ENCODE measurements at regions not wholly inside any gene's neighbourhood (a gene's known extent, or its start where the extent isn't known, plus 50 kb on each side); places are given as distances from the start of the nearest gene placed in this dataset.

DNA sequence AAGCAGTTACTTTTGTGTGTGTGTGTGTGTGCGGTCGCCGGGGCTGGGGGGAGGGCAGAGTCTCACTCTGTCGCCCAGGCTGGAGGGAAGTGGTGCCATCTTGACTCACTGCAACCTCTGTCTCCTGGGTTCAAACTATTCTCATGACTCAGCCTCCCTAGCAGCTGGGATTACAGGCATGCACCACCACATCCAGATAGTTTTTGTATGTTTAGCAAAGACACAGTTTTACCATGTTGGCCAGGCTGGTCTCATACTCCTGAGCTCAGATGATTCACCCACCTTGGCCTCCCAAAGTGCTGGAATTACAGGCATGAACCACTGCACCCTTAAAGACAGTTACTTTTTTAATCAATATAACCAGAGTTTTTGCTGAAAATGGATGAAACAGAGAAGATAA lies 207.0 kb downstream of the PTPRC start:
- H2AFZ ChIP-seq (ENCODE audit: low read length) = no peak overlapping the region
- POLR2A ChIA-PET = no interaction called here
- TF ChIP-seq, protein P1, sequence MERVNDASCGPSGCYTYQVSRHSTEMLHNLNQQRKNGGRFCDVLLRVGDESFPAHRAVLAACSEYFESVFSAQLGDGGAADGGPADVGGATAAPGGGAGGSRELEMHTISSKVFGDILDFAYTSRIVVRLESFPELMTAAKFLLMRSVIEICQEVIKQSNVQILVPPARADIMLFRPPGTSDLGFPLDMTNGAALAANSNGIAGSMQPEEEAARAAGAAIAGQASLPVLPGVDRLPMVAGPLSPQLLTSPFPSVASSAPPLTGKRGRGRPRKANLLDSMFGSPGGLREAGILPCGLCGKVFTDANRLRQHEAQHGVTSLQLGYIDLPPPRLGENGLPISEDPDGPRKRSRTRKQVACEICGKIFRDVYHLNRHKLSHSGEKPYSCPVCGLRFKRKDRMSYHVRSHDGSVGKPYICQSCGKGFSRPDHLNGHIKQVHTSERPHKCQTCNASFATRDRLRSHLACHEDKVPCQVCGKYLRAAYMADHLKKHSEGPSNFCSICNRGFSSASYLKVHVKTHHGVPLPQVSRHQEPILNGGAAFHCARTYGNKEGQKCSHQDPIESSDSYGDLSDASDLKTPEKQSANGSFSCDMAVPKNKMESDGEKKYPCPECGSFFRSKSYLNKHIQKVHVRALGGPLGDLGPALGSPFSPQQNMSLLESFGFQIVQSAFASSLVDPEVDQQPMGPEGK (CRISPR knock-in tag; IDR thresholded peaks at IDR 0.05) = no peak
- TF ChIP-seq HNRNPUL1 (IDR thresholded peaks at IDR 0.05; ENCODE audit: low read depth, low read length) (no peak), KDM2A (CRISPR knock-in tag; IDR thresholded peaks at IDR 0.05; ENCODE audit: borderline replicate concordance, low read depth) (no peak), DMAP1 (CRISPR knock-in tag; IDR thresholded peaks at IDR 0.05) (no peak)
- TF ChIP-seq, protein P2, sequence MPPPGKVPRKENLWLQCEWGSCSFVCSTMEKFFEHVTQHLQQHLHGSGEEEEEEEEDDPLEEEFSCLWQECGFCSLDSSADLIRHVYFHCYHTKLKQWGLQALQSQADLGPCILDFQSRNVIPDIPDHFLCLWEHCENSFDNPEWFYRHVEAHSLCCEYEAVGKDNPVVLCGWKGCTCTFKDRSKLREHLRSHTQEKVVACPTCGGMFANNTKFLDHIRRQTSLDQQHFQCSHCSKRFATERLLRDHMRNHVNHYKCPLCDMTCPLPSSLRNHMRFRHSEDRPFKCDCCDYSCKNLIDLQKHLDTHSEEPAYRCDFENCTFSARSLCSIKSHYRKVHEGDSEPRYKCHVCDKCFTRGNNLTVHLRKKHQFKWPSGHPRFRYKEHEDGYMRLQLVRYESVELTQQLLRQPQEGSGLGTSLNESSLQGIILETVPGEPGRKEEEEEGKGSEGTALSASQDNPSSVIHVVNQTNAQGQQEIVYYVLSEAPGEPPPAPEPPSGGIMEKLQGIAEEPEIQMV (CRISPR knock-in tag; IDR thresholded peaks at IDR 0.05; ENCODE audit: low read depth) = no peak

DNA sequence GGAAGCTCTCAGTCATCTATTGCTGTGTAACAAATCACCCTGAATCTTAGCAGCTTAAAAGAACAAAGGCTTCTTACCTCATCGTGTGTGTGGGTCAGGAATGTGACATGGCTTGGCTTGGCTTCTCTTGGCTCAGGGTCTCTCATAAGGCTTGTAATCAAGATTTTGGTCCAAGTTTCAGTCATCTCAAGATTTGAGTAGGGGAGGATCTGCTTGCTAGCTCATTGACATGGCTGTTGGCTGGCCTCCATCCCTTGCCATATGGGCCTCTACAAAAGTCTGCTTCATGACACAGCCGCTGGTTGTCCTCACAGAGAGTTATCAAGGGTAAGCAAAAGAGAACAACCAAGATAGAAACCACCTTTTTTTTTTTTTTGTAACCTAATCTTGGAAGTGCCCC lies 207.7 kb downstream of the PTPRC start:
- DNase-seq (ENCODE audit: low spot score) (no peak), ATAC-seq (no peak), FAIRE-seq (no peak)
- H3K27me3 ChIP-seq (ENCODE audit: control insufficient read depth in 1 of 2, insufficient read depth in 2 of 2, low read length in 2 of 2) = no peaks in the 10 kb centered on the region
- 65% methylated on average over 2 of the region's 2 CpGs for WGBS (ENCODE audit: low lambda C conversion rate)
- intact Hi-C loops (cut with micrococcal nuclease; ENCODE audit: unreplicated experiment) = no loop called here
- no peaks in the 10 kb centered on the region for H3K4me1 ChIP-seq (ENCODE audit: insufficient read depth, low read length)
- ChIA-PET POLR2A (no interaction called here), CTCF (ENCODE audit: low intra/inter-chr PET ratio, low total read pairs) (no interaction called here)
- no peaks in the 10 kb centered on the region for H3K79me2 ChIP-seq (ENCODE audit: insufficient read depth, low read length)
- BruUV-seq (replicated peaks) = no TSS peak
- peaks cover 23% of the 10 kb centered on the region for H3K9me3 ChIP-seq (ENCODE audit: low read length)
- no peaks in the 10 kb centered on the region for H4K20me1 ChIP-seq (ENCODE audit: insufficient read depth, low read length)
- no peak for TF ChIP-seq THAP11 (CRISPR knock-in tag; IDR thresholded peaks at IDR 0.05)
- TF ChIP-seq DR1 (CRISPR knock-in tag; IDR thresholded peaks at IDR 0.05) = no peak
- TF ChIP-seq CCAR2 (optimal IDR thresholded peaks at IDR 0.05; ENCODE audit: low read depth, low read length) = no peak
- TF ChIP-seq ZNF660 (CRISPR knock-in tag; IDR thresholded peaks at IDR 0.05; ENCODE audit: borderline replicate concordance, low read depth) = no peak
- TF ChIP-seq ZNF781 (CRISPR knock-in tag; IDR thresholded peaks at IDR 0.05; ENCODE audit: borderline replicate concordance, not compliant biosample characterization) = no peak
- TF ChIP-seq HNF4G (IDR thresholded peaks at IDR 0.05; ENCODE audit: borderline replicate concordance, low read depth, low read length) = no peak
- no peak for TF ChIP-seq HNF4G (CRISPR knock-in tag; IDR thresholded peaks at IDR 0.05; ENCODE audit: borderline replicate concordance, low read depth)
- no peak overlapping the region for H3K27ac ChIP-seq (ENCODE audit: extremely low read length, insufficient read depth, low read length)
- H2AFZ ChIP-seq (ENCODE audit: low read length) = no peak overlapping the region
- no peak overlapping the region for H3K9ac ChIP-seq (ENCODE audit: insufficient read depth, low read depth, low read length)
- no peak overlapping the region for H3K4me2 ChIP-seq (ENCODE audit: low read depth, low read length)
- no peaks in the 10 kb centered on the region for H3K36me3 ChIP-seq (replicated peaks in 1 of 2; ENCODE audit: control insufficient read depth in 1 of 2, insufficient read depth in 2 of 2, low read length in 2 of 2)
- in situ Hi-C loops (cut with HindIII; ENCODE audit: extremely low pct_ligation_motif_present, low pct_unique_long_range_greater_than_20kb) = no loop called here
- no peak overlapping the region for H3K4me3 ChIP-seq (replicated peaks in 1 of 3; ENCODE audit: insufficient read depth in 1 of 3, low read depth in 2 of 3, low read length in 3 of 3)

More for the DNA sequence above, 207.0 kb downstream of the PTPRC start:
- WGBS (ENCODE audit: low lambda C conversion rate) = 78% methylated on average over 4 of the region's 4 CpGs
- Histone ChIP-seq H3K9ac (ENCODE audit: insufficient read depth, low read depth, low read length) (no peak overlapping the region), H4K20me1 (ENCODE audit: insufficient read depth, low read length) (no peaks in the 10 kb centered on the region), H3K4me2 (ENCODE audit: low read depth, low read length) (no peak overlapping the region), H3K27me3 (ENCODE audit: control insufficient read depth in 1 of 2, insufficient read depth in 2 of 2, low read length in 2 of 2) (no peaks in the 10 kb centered on the region), H3K36me3 (replicated peaks in 1 of 2; ENCODE audit: control insufficient read depth in 1 of 2, insufficient read depth in 2 of 2, low read length in 2 of 2) (no peaks in the 10 kb centered on the region), H3K27ac (ENCODE audit: extremely low read length, insufficient read depth, low read length) (no peak overlapping the region), H3K9me3 (ENCODE audit: low read length) (peaks cover 23% of the 10 kb centered on the region), H3K4me1 (ENCODE audit: insufficient read depth, low read length) (no peaks in the 10 kb centered on the region), H3K4me3 (replicated peaks in 1 of 3; ENCODE audit: insufficient read depth in 1 of 3, low read depth in 2 of 3, low read length in 3 of 3) (no peak overlapping the region), H3K79me2 (ENCODE audit: insufficient read depth, low read length) (no peaks in the 10 kb centered on the region)
- in situ Hi-C loops (cut with HindIII; ENCODE audit: extremely low pct_ligation_motif_present, low pct_unique_long_range_greater_than_20kb) (no loop called here), intact Hi-C loops (cut with micrococcal nuclease; ENCODE audit: unreplicated experiment) (no loop called here)
- DNase-seq (ENCODE audit: low spot score) = no peak
- CTCF ChIA-PET (ENCODE audit: low intra/inter-chr PET ratio, low total read pairs) = no interaction called here
- FAIRE-seq = no peak
- ATAC-seq = no peak
- no TSS peak for BruUV-seq (replicated peaks)
